ENCODE measurements at regions not wholly inside any gene's neighbourhood (a gene's known extent, or its start where the extent isn't known, plus 50 kb on each side); places are given as distances from the start of the nearest gene placed in this dataset.

GRCh38 chr4:126939401-126939800 is 693.4 kb upstream of the INTU start:
- H3K4me1 ChIP-seq (ENCODE audit: insufficient read depth, low read length): peaks cover 14% of the 10 kb centered on the region
- no peaks in the 10 kb centered on the region for H3K36me3 ChIP-seq (ENCODE audit: insufficient read depth, low read length)
- H3K4me2 ChIP-seq (ENCODE audit: low read length): peak overlapping the region; percentile 55
- Mint-ChIP-seq H3K9me3 (ENCODE audit: unreplicated experiment) (no peaks in the 10 kb centered on the region), H3K27me3 (ENCODE audit: low read depth, unreplicated experiment) (no peaks in the 10 kb centered on the region), H3K4me1 (ENCODE audit: low read depth, unreplicated experiment) (peaks cover 25% of the 10 kb centered on the region), H3K4me3 (ENCODE audit: unreplicated experiment) (no peak overlapping the region), H3K36me3 (ENCODE audit: low read depth, unreplicated experiment) (no peaks in the 10 kb centered on the region), H3K27ac (ENCODE audit: unreplicated experiment) (peak overlapping the region; percentile 94)
- FAIRE-seq (peak; percentile 99), DNase-seq (ENCODE audit: low read depth) (peak; percentile 89)
- no peaks in the 10 kb centered on the region for H3K79me2 ChIP-seq (ENCODE audit: insufficient read depth, low read length)
- H4K20me1 ChIP-seq (ENCODE audit: insufficient read depth, low read length): no peaks in the 10 kb centered on the region
- H3K27ac ChIP-seq (ENCODE audit: low read depth, low read length): peak overlapping the region; percentile 89
- H3K27me3 ChIP-seq (ENCODE audit: insufficient read depth, low read length): no peaks in the 10 kb centered on the region
- H3K9ac ChIP-seq (ENCODE audit: low read length): peak overlapping the region; percentile 58
- no peak for TF ChIP-seq EZH2 (IDR thresholded peaks at IDR 0.05; ENCODE audit: insufficient read depth, low read length)
- TF ChIP-seq CTCF (IDR thresholded peaks at IDR 0.05; ENCODE audit: insufficient read depth, low read depth, low read length): no peak
- no peak overlapping the region for H2AFZ ChIP-seq (ENCODE audit: low read depth, low read length)
- H3K4me3 ChIP-seq (ENCODE audit: insufficient read depth, low read depth, low read length): no peak overlapping the region
- no peaks in the 10 kb centered on the region for H3K9me3 ChIP-seq (ENCODE audit: insufficient read depth, low read depth, low read length)

GRCh38 chr4:126947536-126947935 is 685.2 kb upstream of the INTU start:
- Mint-ChIP-seq H3K4me1 (ENCODE audit: low read depth, unreplicated experiment) (no peaks in the 10 kb centered on the region), H3K4me3 (ENCODE audit: unreplicated experiment) (no peak overlapping the region), H3K27ac (ENCODE audit: unreplicated experiment) (no peak overlapping the region), H3K27me3 (ENCODE audit: low read depth, unreplicated experiment) (no peaks in the 10 kb centered on the region), H3K36me3 (ENCODE audit: low read depth, unreplicated experiment) (no peaks in the 10 kb centered on the region), H3K9me3 (ENCODE audit: unreplicated experiment) (no peaks in the 10 kb centered on the region)
- Histone ChIP-seq H3K36me3 (ENCODE audit: insufficient read depth, low read length) (no peaks in the 10 kb centered on the region), H3K27ac (ENCODE audit: low read depth, low read length) (no peak overlapping the region), H3K4me3 (ENCODE audit: insufficient read depth, low read depth, low read length) (no peak overlapping the region), H3K4me1 (ENCODE audit: insufficient read depth, low read length) (no peaks in the 10 kb centered on the region), H3K27me3 (ENCODE audit: insufficient read depth, low read length) (no peaks in the 10 kb centered on the region), H4K20me1 (ENCODE audit: insufficient read depth, low read length) (no peaks in the 10 kb centered on the region), H3K4me2 (ENCODE audit: low read length) (no peak overlapping the region), H2AFZ (ENCODE audit: low read depth, low read length) (no peak overlapping the region), H3K9me3 (ENCODE audit: insufficient read depth, low read depth, low read length) (no peaks in the 10 kb centered on the region), H3K79me2 (ENCODE audit: insufficient read depth, low read length) (no peaks in the 10 kb centered on the region), H3K9ac (ENCODE audit: low read length) (no peak overlapping the region)
- DNase-seq (ENCODE audit: low read depth) (no peak), FAIRE-seq (no peak)
- TF ChIP-seq EZH2 (IDR thresholded peaks at IDR 0.05; ENCODE audit: insufficient read depth, low read length) (no peak), CTCF (IDR thresholded peaks at IDR 0.05; ENCODE audit: insufficient read depth, low read depth, low read length) (no peak)

- no peaks in the 10 kb centered on the region for H4K20me1 ChIP-seq (ENCODE audit: insufficient read depth, low read length)
Observed at GRCh38 chr4:126954537-126955291, 678.0 kb upstream of the INTU start.

More at GRCh38 chr4:126954537-126955291, 678.0 kb upstream of the INTU start:
- H3K79me2 ChIP-seq (ENCODE audit: insufficient read depth, low read length): no peaks in the 10 kb centered on the region
- no peaks in the 10 kb centered on the region for H3K9me3 ChIP-seq (ENCODE audit: insufficient read depth, low read depth, low read length)
- H2AFZ ChIP-seq (ENCODE audit: low read depth, low read length): peak overlapping the region; percentile 11
- H3K27me3 ChIP-seq (ENCODE audit: insufficient read depth, low read length): no peaks in the 10 kb centered on the region
- no peaks in the 10 kb centered on the region for H3K36me3 ChIP-seq (ENCODE audit: insufficient read depth, low read length)
- no peak overlapping the region for H3K27ac ChIP-seq (ENCODE audit: low read depth, low read length)
- Mint-ChIP-seq H3K27ac (ENCODE audit: unreplicated experiment) (no peak overlapping the region), H3K4me3 (ENCODE audit: unreplicated experiment) (no peak overlapping the region), H3K9me3 (ENCODE audit: unreplicated experiment) (no peaks in the 10 kb centered on the region), H3K27me3 (ENCODE audit: low read depth, unreplicated experiment) (no peaks in the 10 kb centered on the region), H3K4me1 (ENCODE audit: low read depth, unreplicated experiment) (peaks cover 4% of the 10 kb centered on the region), H3K36me3 (ENCODE audit: low read depth, unreplicated experiment) (no peaks in the 10 kb centered on the region)
- no peak for DNase-seq (ENCODE audit: low read depth)
- TF ChIP-seq EZH2 (IDR thresholded peaks at IDR 0.05; ENCODE audit: insufficient read depth, low read length) (no peak), CTCF (IDR thresholded peaks at IDR 0.05; ENCODE audit: insufficient read depth, low read depth, low read length) (no peak)
- no peak overlapping the region for H3K9ac ChIP-seq (ENCODE audit: low read length)
- H3K4me3 ChIP-seq (ENCODE audit: insufficient read depth, low read depth, low read length): no peak overlapping the region
- no peak for FAIRE-seq
- no peak overlapping the region for H3K4me2 ChIP-seq (ENCODE audit: low read length)
- H3K4me1 ChIP-seq (ENCODE audit: insufficient read depth, low read length): no peaks in the 10 kb centered on the region
